ENCODE measurements at regions not wholly inside any gene's neighbourhood (a gene's known extent, or its start where the extent isn't known, plus 50 kb on each side); places are given as distances from the start of the nearest gene placed in this dataset.

DNA sequence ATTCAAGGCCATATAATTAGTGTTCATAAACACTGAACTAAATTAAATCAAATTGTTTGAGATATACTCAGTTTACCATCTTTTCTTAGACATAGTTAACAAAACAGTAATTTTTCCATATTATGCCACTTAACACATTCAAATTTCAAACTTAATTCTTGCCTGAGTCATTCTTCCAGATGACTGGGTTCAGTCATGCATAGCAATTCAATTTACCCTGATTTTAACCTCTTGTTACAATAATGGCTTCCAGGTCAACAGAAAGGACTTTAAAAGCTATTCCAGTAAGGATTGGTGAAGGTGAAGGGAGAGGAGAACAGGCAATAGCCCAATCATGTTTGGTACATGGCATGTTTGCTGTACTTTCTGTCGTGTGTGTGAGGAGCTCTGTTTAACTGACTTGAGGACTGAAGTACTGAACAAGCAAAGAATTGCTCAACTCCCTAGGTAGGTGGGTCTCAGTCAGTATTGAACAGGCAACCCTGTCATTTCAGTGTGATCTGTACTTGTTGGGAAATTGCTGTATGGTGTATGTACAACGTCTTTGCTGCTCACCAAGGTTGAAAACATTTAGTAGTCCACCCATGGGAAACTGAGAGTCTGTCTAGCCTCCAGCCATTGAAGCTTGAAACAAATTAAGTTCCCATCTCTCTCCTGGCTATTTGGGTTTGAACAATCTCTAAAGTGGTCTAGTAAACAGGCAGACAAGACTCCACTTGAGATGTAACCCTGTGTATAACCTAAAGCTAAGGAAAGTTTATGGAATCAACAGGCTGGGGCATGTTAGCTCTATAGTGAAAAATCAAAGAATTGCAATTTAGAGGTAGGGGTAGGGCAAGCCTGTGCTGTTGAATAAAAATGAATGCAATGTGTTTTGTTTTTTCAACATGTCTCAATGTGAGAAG is 327.2 kb downstream of the BTG1 start:
- Histone ChIP-seq H3K27me3 (replicated peaks) (no peaks in the 10 kb centered on the region), H3K9me3 (replicated peaks) (no peaks in the 10 kb centered on the region), H3K27ac (no peak overlapping the region), H3K4me3 (no peak overlapping the region), H3K4me1 (replicated peaks) (no peaks in the 10 kb centered on the region), H3K36me3 (no peaks in the 10 kb centered on the region)
- no peak for DNase-seq (ENCODE audit: low read depth in 1 of 2, low spot score in 2 of 2)

DNA sequence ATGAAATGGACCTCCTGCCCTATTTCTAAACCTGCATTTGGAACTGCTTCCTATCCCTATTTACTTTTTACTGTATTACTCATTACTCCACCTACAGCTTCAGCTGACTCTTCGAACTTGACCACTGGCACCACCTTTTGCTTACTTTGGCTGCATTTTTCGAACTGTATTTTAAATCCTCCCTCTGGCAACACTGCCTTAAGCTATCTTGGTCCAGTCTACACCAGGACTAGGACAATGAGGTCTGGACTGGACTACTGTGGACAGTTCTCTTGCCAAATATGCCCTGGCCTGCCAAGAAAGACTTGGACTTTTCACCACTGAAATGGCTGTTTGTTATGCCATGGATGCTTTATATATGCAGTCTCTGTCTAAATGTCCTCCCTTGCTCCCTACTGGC is 328.1 kb downstream of the BTG1 start:
- Histone ChIP-seq H3K4me3 (no peak overlapping the region), H3K27me3 (replicated peaks) (no peaks in the 10 kb centered on the region), H3K27ac (no peak overlapping the region), H3K36me3 (no peaks in the 10 kb centered on the region), H3K4me1 (replicated peaks) (no peaks in the 10 kb centered on the region), H3K9me3 (replicated peaks) (no peaks in the 10 kb centered on the region)
- no peak for DNase-seq (ENCODE audit: low read depth in 1 of 2, low spot score in 2 of 2)

DNA sequence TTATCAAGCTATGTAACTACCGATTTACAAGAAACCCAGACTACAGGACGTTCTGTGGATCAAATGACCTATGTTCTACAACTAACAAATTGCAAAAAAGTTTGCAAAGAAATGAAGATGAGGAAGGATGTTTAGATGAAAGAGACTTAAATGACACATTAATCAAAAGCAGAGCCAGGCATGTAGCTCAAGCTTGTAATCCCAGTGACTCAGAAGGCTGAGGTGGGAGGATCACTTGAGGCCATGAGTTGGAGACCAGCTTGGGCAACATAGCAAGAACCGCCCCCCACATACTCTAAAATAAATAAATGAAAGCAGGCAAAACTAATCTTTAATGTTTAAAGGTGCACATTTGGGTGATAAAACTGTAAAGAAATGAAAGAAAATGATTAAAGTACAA is 331.9 kb downstream of the BTG1 start:
- no peak for DNase-seq (ENCODE audit: low read depth in 1 of 2, low spot score in 2 of 2)
- H3K27me3 ChIP-seq (replicated peaks), result no peaks in the 10 kb centered on the region
- no peak overlapping the region for H3K4me3 ChIP-seq
- H3K4me1 ChIP-seq (replicated peaks), result no peaks in the 10 kb centered on the region
- no peak overlapping the region for H3K27ac ChIP-seq
- no peaks in the 10 kb centered on the region for H3K36me3 ChIP-seq
- no peaks in the 10 kb centered on the region for H3K9me3 ChIP-seq (replicated peaks)

DNA sequence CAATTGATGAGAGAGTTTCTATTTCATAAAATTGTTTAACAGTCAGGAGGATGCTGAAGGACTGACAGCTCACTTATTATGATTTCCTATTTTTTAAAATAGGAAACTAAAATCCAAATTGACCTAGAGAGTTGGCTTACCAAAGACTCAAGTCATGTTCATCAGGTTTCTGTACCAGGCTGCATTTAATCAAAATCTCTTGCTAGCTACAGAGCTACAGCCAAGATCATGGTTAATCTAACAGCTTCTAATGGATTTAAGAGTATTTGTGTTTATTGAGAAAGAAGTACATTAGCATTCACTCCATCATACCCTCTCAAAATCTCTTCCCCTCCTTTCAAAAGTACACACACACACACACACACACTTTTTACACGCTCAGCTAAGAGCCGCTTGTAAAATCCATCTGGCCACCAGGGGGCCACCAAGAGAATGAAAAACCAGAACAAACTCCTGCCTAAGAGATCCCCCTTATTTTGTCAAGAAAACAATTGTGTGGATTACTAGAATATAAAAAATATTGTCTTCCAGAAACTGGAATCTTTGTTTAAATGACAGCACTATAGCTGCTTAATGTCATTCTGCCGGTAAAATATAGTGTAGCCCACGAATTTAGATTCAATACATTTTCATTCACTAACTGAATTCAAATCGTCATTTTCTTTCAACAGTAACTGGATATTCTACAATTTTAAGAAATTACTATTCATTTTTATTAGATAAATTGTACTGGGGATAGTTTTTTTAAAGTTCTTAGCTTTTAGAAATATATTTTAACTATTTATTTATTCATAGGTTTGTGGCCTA is 334.0 kb downstream of the BTG1 start:
- no peak overlapping the region for H3K27ac ChIP-seq
- no peaks in the 10 kb centered on the region for H3K36me3 ChIP-seq
- H3K4me1 ChIP-seq (replicated peaks), result no peaks in the 10 kb centered on the region
- no peak overlapping the region for H3K4me3 ChIP-seq
- H3K9me3 ChIP-seq (replicated peaks), result no peaks in the 10 kb centered on the region
- H3K27me3 ChIP-seq (replicated peaks), result no peaks in the 10 kb centered on the region
- DNase-seq (ENCODE audit: low read depth in 1 of 2, low spot score in 2 of 2), result peak; percentile 55 to 57

DNA sequence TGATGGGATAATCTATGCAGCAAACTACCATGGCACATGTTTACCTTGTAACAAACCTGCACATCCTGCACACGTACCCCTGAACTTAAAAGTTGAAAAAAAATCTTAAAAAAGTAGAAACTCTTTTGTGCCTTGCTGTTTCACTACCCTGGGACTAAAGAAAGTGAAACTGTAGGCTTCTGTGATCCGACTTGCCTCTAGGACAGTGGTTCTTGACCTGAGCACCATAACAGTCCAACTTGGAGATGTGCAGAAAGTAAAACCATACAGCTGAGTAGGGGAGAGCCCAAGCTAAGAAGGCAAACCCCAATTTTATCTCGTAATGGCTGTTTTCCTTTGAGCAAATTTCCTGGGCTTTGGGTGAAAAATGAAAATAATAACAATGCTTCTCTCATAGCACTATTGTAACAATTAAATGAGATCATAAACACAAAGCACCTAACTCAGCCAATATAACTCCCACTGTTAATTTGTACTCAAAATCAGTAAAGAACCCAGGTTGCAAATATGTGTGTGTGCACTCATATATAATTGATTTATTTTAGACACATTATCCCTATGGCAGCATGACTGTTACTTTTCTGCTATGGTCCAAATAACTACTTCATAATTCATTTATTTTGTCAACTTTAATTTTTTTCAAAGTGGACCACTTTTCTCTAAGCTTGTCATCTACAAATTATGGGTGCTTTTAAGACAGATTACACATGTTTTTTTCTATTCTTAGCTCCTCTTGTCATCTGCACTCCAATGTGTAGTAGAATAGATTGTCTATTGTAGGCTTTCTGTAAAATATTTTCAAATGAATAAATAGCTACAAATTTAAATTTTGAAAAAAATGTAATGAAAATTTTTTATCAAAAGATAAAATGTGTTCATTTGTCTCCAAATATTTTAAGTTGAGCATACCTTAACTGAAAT is 334.9 kb downstream of the BTG1 start:
- Histone ChIP-seq H3K27ac (no peak overlapping the region), H3K9me3 (replicated peaks) (no peaks in the 10 kb centered on the region), H3K4me3 (no peak overlapping the region), H3K4me1 (replicated peaks) (no peaks in the 10 kb centered on the region), H3K27me3 (replicated peaks) (no peaks in the 10 kb centered on the region), H3K36me3 (no peaks in the 10 kb centered on the region)
- DNase-seq (ENCODE audit: low read depth in 1 of 2, low spot score in 2 of 2), result no peak

DNA sequence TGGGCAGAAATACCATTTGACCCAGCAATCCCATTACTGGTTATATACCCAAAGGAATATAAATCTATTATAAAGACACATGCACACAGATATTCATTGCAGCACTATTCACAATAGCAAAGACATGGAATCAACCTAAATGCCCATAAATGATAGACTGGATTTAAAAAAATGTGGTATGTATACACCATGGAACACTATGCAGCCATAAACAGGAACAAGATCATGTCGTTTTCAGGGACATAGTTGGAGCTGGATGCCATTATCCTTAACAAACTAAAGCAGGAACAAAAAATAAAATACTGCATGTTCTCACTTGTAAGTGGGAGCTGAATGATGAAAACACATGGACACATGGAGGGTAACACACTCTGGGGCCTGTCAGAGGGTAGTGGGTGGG is 335.6 kb downstream of the BTG1 start:
- Histone ChIP-seq H3K27ac (no peak overlapping the region), H3K4me3 (no peak overlapping the region), H3K27me3 (replicated peaks) (no peaks in the 10 kb centered on the region), H3K36me3 (no peaks in the 10 kb centered on the region), H3K4me1 (replicated peaks) (no peaks in the 10 kb centered on the region), H3K9me3 (replicated peaks) (no peaks in the 10 kb centered on the region)
- DNase-seq (ENCODE audit: low read depth in 1 of 2, low spot score in 2 of 2), result no peak

DNA sequence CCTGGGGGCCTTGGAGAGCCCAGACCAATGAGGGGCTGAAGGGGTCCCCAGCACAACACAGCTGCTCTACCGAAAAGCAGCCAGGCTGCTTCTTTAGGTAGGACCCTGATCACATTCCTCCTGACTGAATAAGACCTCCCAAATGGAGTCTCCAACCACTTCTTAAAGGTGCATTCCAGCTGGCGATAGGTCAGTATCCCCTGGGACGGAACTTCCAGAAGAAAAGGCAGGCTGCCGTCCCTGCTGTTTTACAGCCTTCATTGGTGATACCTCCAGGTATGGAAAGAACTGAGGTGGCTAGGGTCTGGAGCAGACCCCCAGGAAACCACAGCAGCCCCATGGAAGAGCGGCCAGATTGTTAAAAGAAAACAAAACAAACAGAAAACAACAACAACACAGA is 340.6 kb downstream of the BTG1 start:
- Histone ChIP-seq H3K27ac (no peak overlapping the region), H3K4me1 (replicated peaks) (no peaks in the 10 kb centered on the region), H3K9me3 (replicated peaks) (no peaks in the 10 kb centered on the region), H3K4me3 (no peak overlapping the region), H3K36me3 (no peaks in the 10 kb centered on the region), H3K27me3 (replicated peaks) (no peaks in the 10 kb centered on the region)
- no peak for DNase-seq (ENCODE audit: low read depth in 1 of 2, low spot score in 2 of 2)

DNA sequence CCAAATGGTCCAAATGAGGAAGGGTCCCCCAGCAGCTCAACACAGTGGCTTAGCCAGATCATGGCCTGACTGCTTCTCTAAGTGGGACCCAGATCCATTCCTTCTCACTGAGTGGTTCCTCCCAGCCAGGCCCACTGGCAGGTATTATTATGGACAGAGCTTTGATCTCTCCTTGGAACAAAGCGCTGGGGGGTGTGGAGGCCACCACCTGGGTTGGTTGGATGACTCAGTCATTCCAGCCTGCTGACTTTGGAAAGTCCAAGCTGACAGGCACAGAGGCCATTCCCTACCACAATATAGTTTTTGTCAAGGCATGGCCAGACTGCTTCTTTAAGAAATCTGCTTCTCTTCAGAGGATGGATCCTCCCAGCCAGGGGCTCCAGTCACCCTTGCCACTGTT is 341.1 kb downstream of the BTG1 start:
- Histone ChIP-seq H3K4me3 (no peak overlapping the region), H3K4me1 (replicated peaks) (no peaks in the 10 kb centered on the region), H3K36me3 (no peaks in the 10 kb centered on the region), H3K27me3 (replicated peaks) (0 out of 2 replicates have a peak, but pooled peaks cover under 1% of the 10 kb centered on the region), H3K9me3 (replicated peaks) (no peaks in the 10 kb centered on the region), H3K27ac (no peak overlapping the region)
- DNase-seq (ENCODE audit: low read depth in 1 of 2, low spot score in 2 of 2), result no peak

DNA sequence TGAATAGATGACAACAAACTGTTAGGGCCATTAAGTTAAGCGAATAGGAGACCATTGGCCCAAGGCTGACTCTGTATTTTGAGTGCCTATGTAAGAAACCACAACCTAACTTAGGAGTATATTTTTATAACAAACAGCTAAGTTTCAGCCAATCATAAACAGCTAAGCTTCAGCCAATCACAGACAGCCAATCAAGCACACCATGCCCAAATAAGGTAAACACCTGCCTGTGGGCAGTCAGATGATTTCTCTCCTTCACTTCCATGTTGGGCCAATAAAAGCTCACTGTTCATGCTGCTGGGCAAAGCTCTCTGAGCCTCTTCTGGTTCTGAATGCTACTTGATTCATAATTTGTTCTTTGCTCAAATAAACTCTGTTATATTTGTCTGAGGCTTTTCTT is 344.6 kb downstream of the BTG1 start:
- H3K4me1 ChIP-seq (replicated peaks), result no peaks in the 10 kb centered on the region
- no peak overlapping the region for H3K27ac ChIP-seq
- H3K27me3 ChIP-seq (replicated peaks), result 0 out of 2 replicates have a peak, but pooled peaks cover 4% of the 10 kb centered on the region
- H3K4me3 ChIP-seq, result no peak overlapping the region
- no peaks in the 10 kb centered on the region for H3K36me3 ChIP-seq
- no peak for DNase-seq (ENCODE audit: low read depth in 1 of 2, low spot score in 2 of 2)
- no peaks in the 10 kb centered on the region for H3K9me3 ChIP-seq (replicated peaks)

DNA sequence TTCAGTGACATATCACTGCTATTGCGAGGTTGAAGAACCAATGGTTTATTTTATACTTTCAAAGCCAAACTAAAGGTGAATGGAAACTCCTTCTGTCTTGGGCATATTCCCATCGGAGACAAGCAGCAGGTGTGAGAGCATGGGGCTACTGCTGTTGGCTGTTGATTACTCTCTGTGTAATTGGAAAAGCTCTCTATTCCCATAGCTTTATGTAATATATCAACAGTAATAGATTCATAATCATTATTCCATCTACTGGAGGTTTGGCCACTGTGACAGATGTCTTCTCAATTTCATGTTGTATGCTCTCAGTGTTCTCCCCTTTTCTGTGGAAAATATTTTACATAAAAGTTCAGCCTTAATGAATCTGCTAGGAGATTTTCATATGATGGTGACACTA is 352.0 kb downstream of the BTG1 start:
- H3K4me3 ChIP-seq, result no peak overlapping the region
- H3K27ac ChIP-seq, result no peak overlapping the region
- no peaks in the 10 kb centered on the region for H3K4me1 ChIP-seq (replicated peaks)
- H3K27me3 ChIP-seq (replicated peaks), result no peaks in the 10 kb centered on the region
- H3K9me3 ChIP-seq (replicated peaks), result no peaks in the 10 kb centered on the region
- no peak for DNase-seq (ENCODE audit: low read depth in 1 of 2, low spot score in 2 of 2)
- no peaks in the 10 kb centered on the region for H3K36me3 ChIP-seq

DNA sequence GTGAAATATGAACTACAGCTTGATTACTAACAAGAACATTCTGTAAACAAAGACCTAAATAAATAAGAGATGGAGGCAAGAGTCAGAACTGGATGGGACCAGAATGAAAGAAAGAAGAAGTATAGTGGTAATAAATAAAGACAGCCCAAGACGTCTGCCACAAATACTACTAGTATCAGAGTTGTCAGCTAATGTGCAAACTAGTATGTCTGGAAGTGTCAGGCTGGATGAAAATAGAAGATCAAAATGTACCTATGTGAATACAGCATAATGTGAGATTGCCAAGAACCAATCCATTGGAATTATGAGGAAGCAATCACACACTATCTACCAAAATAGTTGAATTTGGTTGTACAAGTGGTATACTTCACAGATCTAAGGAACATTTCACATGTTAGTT is 353.0 kb downstream of the BTG1 start:
- Histone ChIP-seq H3K27ac (no peak overlapping the region), H3K36me3 (no peaks in the 10 kb centered on the region), H3K27me3 (replicated peaks) (no peaks in the 10 kb centered on the region), H3K4me3 (no peak overlapping the region), H3K4me1 (replicated peaks) (no peaks in the 10 kb centered on the region), H3K9me3 (replicated peaks) (no peaks in the 10 kb centered on the region)
- no peak for DNase-seq (ENCODE audit: low read depth in 1 of 2, low spot score in 2 of 2)

DNA sequence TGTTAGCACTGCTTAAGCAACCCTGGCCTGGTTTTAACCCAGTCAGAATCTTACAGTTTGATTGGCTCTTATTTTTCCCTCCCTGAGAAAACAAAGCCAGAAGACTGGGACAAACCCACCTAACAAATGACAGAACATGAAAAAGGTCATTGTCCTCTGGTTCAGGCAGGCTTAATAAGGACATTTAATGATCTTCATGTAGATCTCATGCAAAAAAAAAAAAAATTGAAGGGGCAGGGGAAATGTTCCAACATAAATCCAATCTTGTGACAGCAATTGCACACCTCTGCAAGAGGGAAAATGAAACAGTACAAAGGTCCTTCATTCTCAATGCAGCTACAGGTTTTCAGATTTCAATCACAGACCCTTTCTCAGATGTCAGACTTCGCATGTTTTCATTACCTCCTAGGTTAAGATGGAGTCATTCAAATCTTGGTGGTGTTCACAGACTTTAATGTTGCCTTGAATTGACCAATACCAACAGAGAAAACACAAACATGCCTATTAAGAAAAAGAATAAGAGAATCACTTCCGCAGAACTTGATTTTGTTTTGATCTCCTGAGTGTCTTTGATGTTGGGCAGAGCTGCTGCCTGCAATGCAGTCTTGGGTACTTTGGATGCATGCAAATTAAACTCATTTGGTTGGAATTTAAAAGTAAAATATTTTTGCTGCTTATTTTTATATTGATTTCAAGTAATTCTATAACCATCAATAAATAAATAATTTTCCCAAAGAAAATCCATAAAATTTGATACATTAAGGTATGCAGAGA is 359.0 kb downstream of the BTG1 start:
- Histone ChIP-seq H3K4me1 (replicated peaks) (no peaks in the 10 kb centered on the region), H3K4me3 (no peak overlapping the region), H3K27ac (no peak overlapping the region), H3K9me3 (replicated peaks) (no peaks in the 10 kb centered on the region), H3K36me3 (no peaks in the 10 kb centered on the region), H3K27me3 (replicated peaks) (no peaks in the 10 kb centered on the region)
- no peak for DNase-seq (ENCODE audit: low read depth in 1 of 2, low spot score in 2 of 2)

All from SJSA1 (cell line).